H9 (cell line): ENCODE measurements at regions not wholly inside any gene's neighbourhood (a gene's known extent, or its start where the extent isn't known, plus 50 kb on each side); places are given as distances from the start of the nearest gene placed in this dataset.

Experiments
- DNase-seq: peaks from one replicate; pipeline ENCODE4 v3.0.0-alpha.2; 2017
- H2AFZ ChIP-seq: one replicate; pipeline ENCODE4 v1.6.1; 2013; ENCODE audit warnings: mild to moderate bottlenecking, low read length, control low read depth, moderate library complexity
- H2AK5ac ChIP-seq: 2 replicates; pipeline ENCODE4 v1.6.1; 2013; ENCODE audit warnings: low read length, control low read depth, mixed read lengths; ENCODE audit not compliant: insufficient read length
- H2BK120ac ChIP-seq: one replicate; pipeline ENCODE4 v1.6.1; 2013; ENCODE audit warnings: low read depth, mild to moderate bottlenecking, low read length, control low read depth, inconsistent platforms; ENCODE audit not compliant: poor library complexity, severe bottlenecking
- H2BK12ac ChIP-seq: 2 replicates; pipeline ENCODE4 v1.6.1; 2013; ENCODE audit warnings: low read length, control low read depth, mixed read lengths, low read depth; ENCODE audit not compliant: insufficient read length
- H2BK15ac ChIP-seq: 2 replicates; pipeline ENCODE4 v1.6.1; 2013; ENCODE audit warnings: low read depth, low read length, control low read depth
- H2BK20ac ChIP-seq: one replicate; pipeline ENCODE4 v1.6.1; 2013; ENCODE audit warnings: low read depth, mild to moderate bottlenecking, low read length, control low read depth, inconsistent platforms; ENCODE audit not compliant: poor library complexity, severe bottlenecking
- H2BK5ac ChIP-seq: 2 replicates; pipeline ENCODE4 v1.6.1; 2013; ENCODE audit warnings: low read length, control low read depth, mixed read lengths; ENCODE audit not compliant: insufficient read length
- H3K14ac ChIP-seq: 2 replicates; pipeline ENCODE4 v1.6.1; 2013; ENCODE audit warnings: low read length, control low read depth; ENCODE audit not compliant: insufficient read depth
- H3K18ac ChIP-seq: 2 replicates; pipeline ENCODE4 v1.6.1; 2013; ENCODE audit warnings: low read depth, mild to moderate bottlenecking, mixed read lengths, low read length, control low read depth; ENCODE audit not compliant: insufficient read length
- H3K23ac ChIP-seq: 2 replicates; pipeline ENCODE4 v1.6.1; 2013; ENCODE audit warnings: low read length, control low read depth, mixed read lengths, low read depth; ENCODE audit not compliant: insufficient read length
- H3K23me2 ChIP-seq: 2 replicates; pipeline ENCODE4 v1.6.1; 2013; ENCODE audit warnings: low read depth, mild to moderate bottlenecking, mixed read lengths, low read length, control low read depth; ENCODE audit not compliant: insufficient read length, poor library complexity, severe bottlenecking
- H3K27ac ChIP-seq: 2 replicates; pipeline ENCODE4 v1.5.1; 2013; ENCODE audit warnings: low read length, control low read depth, mixed read lengths, low read depth; ENCODE audit not compliant: insufficient read length
- H3K27me3 ChIP-seq: 2 replicates; pipeline ENCODE4 v1.6.1; 2013; ENCODE audit warnings: low read length, control low read depth, inconsistent platforms; ENCODE audit not compliant: insufficient read depth
- H3K4ac ChIP-seq: 2 replicates; pipeline ENCODE4 v1.6.1; 2013; ENCODE audit warnings: low read depth, mild to moderate bottlenecking, control low read depth, inconsistent platforms, low read length, moderate library complexity
- H3K4me1 ChIP-seq: 2 replicates; pipeline ENCODE4 v1.6.1; 2013; ENCODE audit warnings: low read length, control low read depth, inconsistent platforms; ENCODE audit not compliant: insufficient read depth
- H3K4me2 ChIP-seq: 2 replicates; pipeline ENCODE4 v1.6.1; 2013; ENCODE audit warnings: low read length, control low read depth, mixed read lengths; ENCODE audit not compliant: insufficient read length, insufficient read depth
- H3K56ac ChIP-seq: 2 replicates; pipeline ENCODE4 v1.6.1; 2013; ENCODE audit warnings: low read depth, mild to moderate bottlenecking, mixed read lengths, low read length, control low read depth; ENCODE audit not compliant: insufficient read length
- H3K79me1 ChIP-seq: 2 replicates; pipeline ENCODE4 v1.6.1; 2013; ENCODE audit warnings: low read depth, mild to moderate bottlenecking, moderate library complexity, low read length, control low read depth, inconsistent platforms; ENCODE audit not compliant: insufficient read depth, poor library complexity, severe bottlenecking
- H3K79me2 ChIP-seq: 2 replicates; pipeline ENCODE4 v1.6.1; 2013; ENCODE audit warnings: low read length, control low read depth, inconsistent platforms; ENCODE audit not compliant: insufficient read depth
- H3K9ac ChIP-seq: 2 replicates; pipeline ENCODE4 v1.6.1; 2013; ENCODE audit warnings: low read length, control low read depth, mixed read lengths; ENCODE audit not compliant: insufficient read length; ENCODE audit errors: extremely low read depth
- H3K9me3 ChIP-seq: one replicate; pipeline ENCODE4 v1.6.1; 2013; ENCODE audit warnings: low read depth, low read length, inconsistent platforms; ENCODE audit not compliant: control insufficient read depth
- H3T11ph ChIP-seq: one replicate; pipeline ENCODE4 v1.6.1; 2013; ENCODE audit warnings: mild to moderate bottlenecking, low read length, control low read depth, inconsistent platforms
- H4K20me1 ChIP-seq: one replicate; pipeline ENCODE4 v1.6.1; 2013; ENCODE audit not compliant: control insufficient read depth, insufficient read length, insufficient read depth
- H4K5ac ChIP-seq: 2 replicates; pipeline ENCODE4 v1.6.1; 2013; ENCODE audit warnings: low read depth, mild to moderate bottlenecking, mixed read lengths, low read length, control low read depth; ENCODE audit not compliant: insufficient read length
- H4K8ac ChIP-seq: replicated peaks from 2 replicates; pipeline ENCODE4 v1.6.1; 2013; ENCODE audit warnings: low read length, control low read depth, mixed read lengths, low read depth; ENCODE audit not compliant: insufficient read length
- H4K91ac ChIP-seq: 2 replicates; pipeline ENCODE4 v1.6.1; 2013; ENCODE audit warnings: low read depth, mild to moderate bottlenecking, moderate library complexity, mixed read lengths, low read length, control low read depth; ENCODE audit not compliant: insufficient read length
- H3K27ac Mint-ChIP-seq, 3 experiments: 2 replicates in 2 of 3; 3 replicates in 1 of 3; pipeline ENCODE4 v1.8.0; 2020 to 2021; ENCODE audit warnings: mixed read lengths in 3 of 3, mild to moderate bottlenecking in 1 of 3, moderate library complexity in 1 of 3
- H3K27me3 Mint-ChIP-seq: 2 replicates; pipeline ENCODE4 v1.8.0; 2021; ENCODE audit warnings: low read depth, mild to moderate bottlenecking, moderate library complexity, mixed read lengths
- H3K36me3 Mint-ChIP-seq, 3 experiments: 2 replicates in 2 of 3; 3 replicates in 1 of 3; pipeline ENCODE4 v1.8.0; 2020 to 2021; ENCODE audit warnings: low read depth in 3 of 3, mixed read lengths in 3 of 3; ENCODE audit not compliant: insufficient read depth in 1 of 3
- H3K4me1 Mint-ChIP-seq, 2 experiments: 2 replicates each; pipeline ENCODE4 v1.8.0; 2020; ENCODE audit warnings: mixed read lengths in 2 of 2
- H3K4me3 Mint-ChIP-seq, 2 experiments: 2 replicates in 1 of 2; 3 replicates in 1 of 2; pipeline ENCODE4 v1.8.0; 2020 to 2021; ENCODE audit warnings: mild to moderate bottlenecking in 2 of 2, mixed read lengths in 2 of 2, moderate library complexity in 1 of 2
- H3K9me3 Mint-ChIP-seq, 2 experiments: 2 replicates in 1 of 2; 3 replicates in 1 of 2; pipeline ENCODE4 v1.8.0; 2020; ENCODE audit warnings: mild to moderate bottlenecking in 2 of 2, mixed read lengths in 2 of 2, moderate library complexity in 1 of 2
- CTCF ChIP-seq: fragments of 200-600 bp; sonication (generic); conservative IDR thresholded peaks from 3 replicates; pipeline ENCODE4 v1.8.0; 2021; ENCODE audit warnings: antibody characterized with exemption, mild to moderate bottlenecking
- WGBS: extraction: QIAGEN DNeasy Blood & Tissue Kit; methylation state at CpG from one replicate; pipeline ENCODE4 v1.1.7; 2013; ENCODE audit warnings: missing lambda C conversion rate, low lambda C conversion rate, mixed read lengths; ENCODE audit not compliant: insufficient read length; ENCODE audit errors: extremely low coverage; 5-methylcytosine and 5-hydroxymethylcytosine counted together

- no peak overlapping the region for H3K27ac Mint-ChIP-seq
- Histone ChIP-seq H3K4me1 (no peaks in the 10 kb centered on the region), H2AK5ac (no peak overlapping the region), H2BK5ac (no peak overlapping the region), H4K91ac (no peak overlapping the region), H2BK15ac (no peak overlapping the region), H3K9me3 (peaks cover 6% of the 10 kb centered on the region), H3K4me2 (no peak overlapping the region), H4K8ac (no peak overlapping the region), H3K9ac (no peak overlapping the region), H3K23me2 (no peaks in the 10 kb centered on the region), H2AFZ (no peak overlapping the region), H3K18ac (no peak overlapping the region), H2BK120ac (no peak overlapping the region), H4K5ac (no peak overlapping the region), H3K79me1 (no peaks in the 10 kb centered on the region), H3K14ac (no peak overlapping the region), H3K27ac (no peak overlapping the region), H2BK20ac (no peak overlapping the region), H3K4ac (no peak overlapping the region), H3K79me2 (no peaks in the 10 kb centered on the region), H3T11ph (no peak overlapping the region), H4K20me1 (no peaks in the 10 kb centered on the region), H2BK12ac (no peak overlapping the region), H3K23ac (no peak overlapping the region), H3K27me3 (no peaks in the 10 kb centered on the region), H3K56ac (no peak overlapping the region)
- TF ChIP-seq CTCF, result no peak
- H3K4me1 Mint-ChIP-seq, result no peaks in the 10 kb centered on the region
- H3K36me3 Mint-ChIP-seq, result peaks cover 0 to 17% (median 7%) of the 10 kb centered on the region in 3 experiments; a peak in 4 of 7 replicates
- no peaks in the 10 kb centered on the region for H3K27me3 Mint-ChIP-seq
- no peak for DNase-seq
- no CpG with 5 or more reads among the region's 2 CpGs for WGBS
- H3K9me3 Mint-ChIP-seq, result peaks cover 9 to 22% of the 10 kb centered on the region in 2 experiments
- H3K4me3 Mint-ChIP-seq, result no peak overlapping the region
Observed at GRCh38 chr10:58140054-58140453, 127.6 kb downstream of the IPMK start.
